IPS-15b (cell line): ENCODE measurements at regions not wholly inside any gene's neighbourhood (a gene's known extent, or its start where the extent isn't known, plus 50 kb on each side); places are given as distances from the start of the nearest gene placed in this dataset.

Source experiments
- H3K27me3 ChIP-seq: one replicate; pipeline ENCODE4 v1.6.1; 2013; ENCODE audit warnings: low read length; ENCODE audit not compliant: control insufficient read depth, insufficient read depth
- H3K36me3 ChIP-seq: one replicate; pipeline ENCODE4 v1.6.1; 2013; ENCODE audit warnings: low read length; ENCODE audit not compliant: control insufficient read depth, insufficient read depth
- H3K4me1 ChIP-seq: one replicate; pipeline ENCODE4 v1.6.1; 2013; ENCODE audit warnings: mild to moderate bottlenecking, low read length; ENCODE audit not compliant: control insufficient read depth, insufficient read depth
- H3K4me3 ChIP-seq: one replicate; pipeline ENCODE4 v1.5.1; 2013; ENCODE audit warnings: low read depth, low read length
- H3K9ac ChIP-seq: one replicate; pipeline ENCODE4 v1.6.1; 2013; ENCODE audit warnings: low read depth, mild to moderate bottlenecking, low read length
- H3K9me3 ChIP-seq: one replicate; pipeline ENCODE4 v1.6.1; 2013; ENCODE audit warnings: mild to moderate bottlenecking, low read length; ENCODE audit not compliant: control insufficient read depth, insufficient read depth

DNA sequence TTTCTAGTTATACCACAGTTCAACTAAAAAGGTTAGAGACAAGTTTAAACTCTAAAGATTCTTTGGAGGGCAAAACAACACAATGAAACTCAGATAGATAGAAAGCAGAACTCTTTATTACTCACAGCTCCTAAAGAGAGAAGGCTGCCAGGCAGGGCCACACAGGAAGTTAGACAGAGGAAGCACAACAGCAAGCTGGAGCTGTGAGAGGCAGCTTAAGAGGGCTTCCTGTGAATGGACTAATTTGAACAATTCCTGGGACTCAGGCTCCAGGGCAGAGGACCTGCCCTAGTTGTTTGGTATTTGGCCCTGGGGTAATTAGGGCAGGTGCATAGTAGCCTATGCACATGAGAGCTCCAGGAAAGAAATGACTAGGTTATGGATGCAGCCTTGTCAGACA lies 803.6 kb downstream of the DIAPH3 start:
- no peak overlapping the region for H3K4me3 ChIP-seq
- no peak overlapping the region for H3K9ac ChIP-seq
- no peaks in the 10 kb centered on the region for H3K27me3 ChIP-seq

GRCh38 chr13:59360916-59361315 lies 802.8 kb downstream of the DIAPH3 start:
- H3K36me3 ChIP-seq = no peaks in the 10 kb centered on the region

More for the DNA sequence above, 803.6 kb downstream of the DIAPH3 start:
- Histone ChIP-seq H3K36me3 (no peaks in the 10 kb centered on the region), H3K9me3 (no peaks in the 10 kb centered on the region), H3K4me1 (peaks cover 3% of the 10 kb centered on the region)

GRCh38 chr13:59363313-59363712 lies 800.4 kb downstream of the DIAPH3 start:
- no peak overlapping the region for H3K4me3 ChIP-seq
- no peak overlapping the region for H3K9ac ChIP-seq
- no peaks in the 10 kb centered on the region for H3K9me3 ChIP-seq
- H3K27me3 ChIP-seq = no peaks in the 10 kb centered on the region
- H3K4me1 ChIP-seq = peaks cover 3% of the 10 kb centered on the region
- no peaks in the 10 kb centered on the region for H3K36me3 ChIP-seq

More at GRCh38 chr13:59360916-59361315, 802.8 kb downstream of the DIAPH3 start:
- Histone ChIP-seq H3K4me3 (no peak overlapping the region), H3K9ac (no peak overlapping the region), H3K4me1 (peaks cover 3% of the 10 kb centered on the region), H3K27me3 (no peaks in the 10 kb centered on the region), H3K9me3 (no peaks in the 10 kb centered on the region)

- H3K4me3 ChIP-seq = no peak overlapping the region
Observed at GRCh38 chr13:59363947-59364346, 799.8 kb downstream of the DIAPH3 start.

GRCh38 chr13:59364641-59365085 lies 799.1 kb downstream of the DIAPH3 start:
- no peaks in the 10 kb centered on the region for H3K27me3 ChIP-seq
- H3K36me3 ChIP-seq = no peaks in the 10 kb centered on the region
- H3K9ac ChIP-seq = no peak overlapping the region
- no peak overlapping the region for H3K4me3 ChIP-seq
- no peaks in the 10 kb centered on the region for H3K9me3 ChIP-seq
- H3K4me1 ChIP-seq = peaks cover 6% of the 10 kb centered on the region

More at GRCh38 chr13:59363947-59364346, 799.8 kb downstream of the DIAPH3 start:
- H3K36me3 ChIP-seq = no peaks in the 10 kb centered on the region
- no peaks in the 10 kb centered on the region for H3K27me3 ChIP-seq
- H3K9ac ChIP-seq = no peak overlapping the region
- H3K4me1 ChIP-seq = peaks cover 6% of the 10 kb centered on the region
- no peaks in the 10 kb centered on the region for H3K9me3 ChIP-seq

GRCh38 chr13:59367467-59367866 lies 796.3 kb downstream of the DIAPH3 start:
- Histone ChIP-seq H3K36me3 (no peaks in the 10 kb centered on the region), H3K9me3 (no peaks in the 10 kb centered on the region), H3K27me3 (no peaks in the 10 kb centered on the region), H3K4me3 (no peak overlapping the region), H3K9ac (no peak overlapping the region), H3K4me1 (peaks cover 6% of the 10 kb centered on the region)

DNA sequence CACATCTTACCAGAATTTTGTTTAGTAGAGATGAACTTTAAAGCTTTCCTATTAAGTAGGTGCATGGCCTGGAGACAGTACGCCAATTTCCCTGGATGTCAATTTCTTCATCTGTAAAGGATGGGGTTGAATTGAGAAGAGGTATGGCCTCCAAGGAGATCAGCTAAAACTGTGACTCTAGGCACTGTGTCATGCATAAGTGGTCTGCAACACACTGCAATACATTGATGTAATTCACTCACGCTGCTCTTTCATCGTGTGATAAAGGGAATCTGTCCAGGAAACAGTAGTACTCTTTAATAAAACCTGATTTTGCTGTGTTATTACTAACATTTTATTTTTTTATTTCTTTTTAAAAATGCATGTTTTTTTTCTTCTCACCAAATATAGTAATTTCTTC lies 795.8 kb downstream of the DIAPH3 start:
- no peaks in the 10 kb centered on the region for H3K27me3 ChIP-seq
- H3K4me3 ChIP-seq = no peak overlapping the region

GRCh38 chr13:59368693-59369092 lies 795.0 kb downstream of the DIAPH3 start:
- Histone ChIP-seq H3K4me1 (peaks cover 6% of the 10 kb centered on the region), H3K9me3 (no peaks in the 10 kb centered on the region), H3K36me3 (no peaks in the 10 kb centered on the region), H3K9ac (no peak overlapping the region), H3K27me3 (no peaks in the 10 kb centered on the region), H3K4me3 (no peak overlapping the region)

More for the DNA sequence above, 795.8 kb downstream of the DIAPH3 start:
- no peaks in the 10 kb centered on the region for H3K9me3 ChIP-seq
- H3K36me3 ChIP-seq = no peaks in the 10 kb centered on the region
- H3K4me1 ChIP-seq = peaks cover 6% of the 10 kb centered on the region
- H3K9ac ChIP-seq = no peak overlapping the region

GRCh38 chr13:59371229-59371628 lies 792.5 kb downstream of the DIAPH3 start:
- Histone ChIP-seq H3K9me3 (no peaks in the 10 kb centered on the region), H3K36me3 (no peaks in the 10 kb centered on the region), H3K27me3 (no peaks in the 10 kb centered on the region), H3K4me1 (peaks cover 3% of the 10 kb centered on the region), H3K4me3 (no peak overlapping the region), H3K9ac (no peak overlapping the region)

DNA sequence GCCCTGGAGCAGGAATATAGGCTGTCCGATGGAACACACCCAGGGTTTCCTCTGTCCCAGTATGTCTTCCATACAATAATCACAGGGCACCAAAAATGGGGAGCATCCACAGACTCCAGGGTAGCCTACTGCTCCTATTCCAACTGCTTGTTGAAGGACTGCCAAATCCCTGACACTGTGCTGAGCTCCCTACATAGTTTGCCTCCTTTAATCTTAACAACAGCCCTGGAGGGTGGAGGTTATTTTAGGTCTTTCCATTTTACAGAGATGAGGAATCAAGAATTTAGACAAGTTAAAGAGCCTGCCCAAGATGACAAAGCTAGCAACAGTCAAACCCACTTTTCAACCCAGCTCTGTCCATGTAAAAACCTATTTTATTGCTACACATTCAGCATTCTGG lies 790.4 kb downstream of the DIAPH3 start:
- H3K4me1 ChIP-seq = peaks cover 3% of the 10 kb centered on the region
- no peak overlapping the region for H3K4me3 ChIP-seq
- H3K9me3 ChIP-seq = no peaks in the 10 kb centered on the region
- no peak overlapping the region for H3K9ac ChIP-seq
- H3K27me3 ChIP-seq = no peaks in the 10 kb centered on the region
- H3K36me3 ChIP-seq = peaks cover 4% of the 10 kb centered on the region

GRCh38 chr13:59374691-59375090 lies 789.0 kb downstream of the DIAPH3 start:
- H3K9me3 ChIP-seq = no peaks in the 10 kb centered on the region
- H3K4me3 ChIP-seq = no peak overlapping the region
- no peaks in the 10 kb centered on the region for H3K4me1 ChIP-seq
- no peaks in the 10 kb centered on the region for H3K27me3 ChIP-seq
- peaks cover 4% of the 10 kb centered on the region for H3K36me3 ChIP-seq
- H3K9ac ChIP-seq = no peak overlapping the region

DNA sequence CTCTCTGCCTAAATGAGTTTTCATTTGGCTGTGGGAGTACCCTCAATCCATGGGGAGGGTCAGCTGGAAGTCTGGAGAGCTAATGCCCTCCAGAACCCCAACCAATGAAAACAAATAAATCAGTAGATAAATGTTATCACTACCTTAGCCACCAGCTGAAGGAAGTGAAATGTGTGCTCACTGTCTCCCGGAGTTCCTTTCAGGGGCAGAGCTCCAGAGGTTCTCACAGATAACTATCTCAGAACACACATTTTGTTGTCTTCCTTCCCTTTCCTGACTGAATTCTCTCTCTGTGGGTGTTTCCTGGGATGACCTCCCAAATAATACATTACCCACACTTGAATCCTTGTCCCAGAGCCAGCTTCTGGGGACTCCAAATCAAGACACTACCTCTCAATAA lies 779.6 kb downstream of the DIAPH3 start:
- H3K4me1 ChIP-seq = no peaks in the 10 kb centered on the region
- H3K9ac ChIP-seq = no peak overlapping the region

More for the DNA sequence above, 779.6 kb downstream of the DIAPH3 start:
- H3K27me3 ChIP-seq = no peaks in the 10 kb centered on the region
- no peaks in the 10 kb centered on the region for H3K36me3 ChIP-seq
- H3K4me3 ChIP-seq = no peak overlapping the region
- H3K9me3 ChIP-seq = no peaks in the 10 kb centered on the region
